ENCODE measurements at regions not wholly inside any gene's neighbourhood (a gene's known extent, or its start where the extent isn't known, plus 50 kb on each side); places are given as distances from the start of the nearest gene placed in this dataset.

DNA sequence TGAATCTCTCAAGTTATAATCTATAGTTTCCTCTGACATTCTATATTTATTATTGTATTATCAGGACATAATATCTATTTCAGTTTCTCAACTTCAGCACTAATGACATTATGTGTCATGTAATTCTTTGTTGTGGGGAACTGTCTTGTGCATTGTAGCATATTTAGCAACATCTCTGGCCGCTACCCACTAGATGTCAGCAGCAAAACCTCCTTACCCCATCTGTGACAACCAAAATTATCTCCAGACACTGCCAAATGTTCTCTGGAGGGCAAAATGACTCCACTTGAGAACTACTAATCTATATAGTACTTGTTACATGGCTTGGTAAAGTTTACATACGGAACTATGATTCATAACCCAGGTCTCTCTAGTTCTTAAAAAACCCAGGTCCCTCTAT is 110.2 kb downstream of the RASSF9 start:
- in situ Hi-C loops (cut with MboI; ENCODE audit: low sequenced_read_pairs) = no loop called here

DNA sequence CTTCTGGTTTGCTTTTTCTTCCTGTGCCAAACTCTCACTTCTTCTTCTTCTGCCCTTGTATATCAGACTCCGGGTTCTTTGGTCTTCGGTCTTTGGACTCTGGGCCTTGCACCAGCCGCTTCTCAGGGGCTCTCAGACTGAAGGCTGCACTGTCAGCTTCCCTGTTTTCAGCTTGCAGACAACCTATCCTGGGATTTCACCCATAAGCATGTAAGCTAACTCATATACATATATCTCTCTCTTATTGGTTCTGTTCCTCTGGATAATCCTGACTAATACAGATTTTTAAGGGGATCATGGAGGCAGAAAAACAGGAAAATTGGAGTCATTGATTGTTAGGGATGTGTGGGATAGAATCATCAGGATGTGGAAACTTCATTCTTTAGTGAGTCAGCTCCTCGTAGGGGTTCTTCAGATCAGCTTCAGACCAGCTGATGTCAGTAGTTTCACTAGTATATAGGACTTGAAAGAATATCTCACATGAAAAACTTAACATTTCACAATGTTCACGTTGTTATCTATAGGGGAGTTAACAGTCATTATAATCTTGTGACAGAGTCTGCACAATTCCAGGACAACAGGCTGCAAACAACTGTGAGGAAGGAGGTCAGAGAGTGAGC is 102.9 kb downstream of the RASSF9 start:
- in situ Hi-C loops (cut with MboI; ENCODE audit: low sequenced_read_pairs) = no loop called here

DNA sequence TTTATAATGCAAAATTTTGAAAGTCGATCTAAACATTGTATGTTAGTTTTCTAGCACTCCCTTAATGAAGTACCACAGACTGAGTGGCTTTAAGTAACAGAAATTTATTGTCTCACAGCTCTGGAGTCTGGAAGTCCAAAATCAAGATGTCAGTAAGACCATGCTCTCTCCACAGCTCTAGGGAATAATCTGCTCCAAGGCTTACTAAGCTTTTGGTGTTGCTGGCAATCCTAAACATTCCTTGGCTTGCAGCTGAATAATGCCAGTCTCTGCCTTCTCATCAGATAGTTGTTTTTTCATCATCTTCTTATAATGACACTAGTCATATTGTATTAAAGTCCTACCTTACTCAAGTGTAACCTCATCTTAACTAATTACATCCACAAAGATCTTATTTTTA is 102.2 kb downstream of the RASSF9 start:
- in situ Hi-C loops (cut with MboI; ENCODE audit: low sequenced_read_pairs) = no loop called here

DNA sequence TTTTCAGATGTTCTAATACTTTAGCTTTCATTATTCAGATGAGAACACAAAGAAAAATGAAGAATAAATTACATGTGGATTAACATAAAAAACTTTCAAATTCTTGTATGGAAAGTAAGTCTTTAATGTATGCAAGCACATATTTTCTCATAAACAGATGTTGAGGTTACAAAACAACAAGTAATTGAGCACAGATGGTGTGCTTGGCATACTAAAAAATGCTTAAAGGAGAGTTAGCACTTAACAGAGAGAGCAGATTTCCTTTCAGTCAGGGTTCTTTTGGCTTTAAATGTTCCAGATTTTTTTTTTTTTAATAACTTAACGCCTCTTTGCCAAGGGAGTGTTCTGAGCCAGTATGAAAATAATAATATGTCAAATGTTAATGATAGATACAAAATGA is 96.0 kb downstream of the RASSF9 start:
- in situ Hi-C loops (cut with MboI; ENCODE audit: low sequenced_read_pairs) = no loop called here

DNA sequence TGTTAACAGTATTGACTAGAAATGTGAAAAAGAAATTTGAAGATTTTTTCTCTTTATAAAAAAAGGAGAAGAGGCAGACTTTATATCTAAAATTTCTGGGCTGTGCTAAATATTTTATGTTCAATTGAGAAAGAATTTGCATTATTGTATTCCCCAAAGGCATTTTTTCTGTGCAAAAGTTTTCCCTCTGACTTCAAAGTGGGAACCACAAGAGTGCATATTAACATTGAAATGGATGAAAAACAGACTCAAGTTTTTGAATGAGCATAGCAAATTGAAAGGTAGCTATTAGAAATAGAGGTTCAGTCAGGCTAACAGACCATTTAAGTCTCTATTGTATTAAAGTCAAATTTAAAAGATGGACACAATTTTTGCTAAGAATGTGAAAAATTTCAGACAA is 95.2 kb downstream of the RASSF9 start:
- in situ Hi-C loops (cut with MboI; ENCODE audit: low sequenced_read_pairs) = no loop called here

DNA sequence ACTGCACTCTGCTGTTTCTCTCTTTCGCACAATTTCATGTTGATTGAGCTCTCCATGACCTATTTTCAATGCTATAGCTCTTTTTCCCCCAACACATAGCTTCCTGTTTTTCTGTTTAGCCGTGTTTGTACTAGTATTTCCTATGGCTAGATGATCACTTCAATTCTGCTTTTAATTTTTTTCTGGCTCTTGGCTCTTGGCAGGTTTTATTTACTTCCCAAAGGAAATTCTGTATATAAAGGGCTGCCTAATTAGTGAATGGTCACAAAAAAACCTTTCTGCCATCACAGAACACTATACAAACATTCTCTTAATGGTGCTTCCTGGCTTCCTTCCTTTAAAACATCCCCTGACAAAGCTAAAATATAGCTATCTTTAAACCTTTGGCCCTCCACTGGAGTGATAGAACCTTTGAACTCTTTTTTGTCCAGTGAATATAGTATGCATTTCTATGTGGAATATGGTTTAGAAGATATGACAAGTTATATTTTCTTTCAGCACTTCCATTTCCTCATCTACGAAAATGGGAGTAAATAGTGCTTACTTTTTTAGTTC is 88.2 kb downstream of the RASSF9 start:
- in situ Hi-C loops (cut with MboI; ENCODE audit: low sequenced_read_pairs) = no loop called here
